OCI-LY7 (cell line): ENCODE measurements at regions not wholly inside any gene's neighbourhood (a gene's known extent, or its start where the extent isn't known, plus 50 kb on each side); places are given as distances from the start of the nearest gene placed in this dataset.

ENCODE experiments used
- BruUV-seq: library from RNA; stranded (reverse); fragments of 400-500 nt; replicated peaks from 2 replicates; lab custom pipeline; 2021; lab: Mats Ljungman, UMichigan
- CTCF ChIA-PET: fragments of 300-600 bp; sonication (Branson Sonifier 250); formaldehyde crosslinking; loops from one replicate; lab custom pipeline; 2022; ENCODE audit warnings: antibody characterized with exemption; ENCODE audit not compliant: unreplicated experiment; lab: Charles Lee
- POLR2A ChIA-PET: fragments of 300-600 bp; sonication (Branson Sonifier 250); formaldehyde crosslinking; loops from one replicate; lab custom pipeline; 2022; ENCODE audit warnings: antibody characterized with exemption; lab: Charles Lee
- DNase-seq: peaks from one replicate; pipeline ENCODE4 v3.0.0-alpha.2; 2015; ENCODE audit warnings: low spot score
- H2AFZ ChIP-seq: fragments of 200-600 bp; sonication (generic), shearing (Covaris generic); 2 replicates; pipeline ENCODE4 v1.6.1; 2014; ENCODE audit warnings: mild to moderate bottlenecking, antibody characterized with exemption, low read length, moderate library complexity
- H3K27ac ChIP-seq: fragments of 200-600 bp; sonication (generic); 2 replicates; pipeline ENCODE4 v1.5.1; 2014; ENCODE audit warnings: mixed run types, low read depth, mild to moderate bottlenecking, moderate library complexity, low read length, inconsistent platforms; ENCODE audit not compliant: poor library complexity, severe bottlenecking
- H3K36me3 ChIP-seq: fragments of 200-600 bp; sonication (generic); 2 replicates; pipeline ENCODE4 v1.6.1; 2014; ENCODE audit warnings: mild to moderate bottlenecking, antibody characterized with exemption, low read length, moderate library complexity, mixed read lengths; ENCODE audit not compliant: insufficient read depth
- H3K4me1 ChIP-seq: fragments of 200-600 bp; sonication (generic); 2 replicates; pipeline ENCODE4 v1.5.1; 2014; ENCODE audit warnings: mild to moderate bottlenecking, low read length; ENCODE audit not compliant: insufficient read depth, poor library complexity, severe bottlenecking
- H3K4me2 ChIP-seq: fragments of 200-600 bp; sonication (generic); 2 replicates; pipeline ENCODE4 v1.6.1; 2014; ENCODE audit warnings: mild to moderate bottlenecking, low read length
- H3K4me3 ChIP-seq: fragments of 200-600 bp; sonication (generic); 2 replicates; pipeline ENCODE4 v1.5.1; 2014; ENCODE audit warnings: mild to moderate bottlenecking, low read depth, low read length; ENCODE audit not compliant: poor library complexity, severe bottlenecking
- H3K79me2 ChIP-seq: fragments of 200-600 bp; sonication (generic); 2 replicates; pipeline ENCODE4 v1.6.1; 2016; ENCODE audit warnings: low read depth, mild to moderate bottlenecking, low read length, moderate library complexity, mixed read lengths; ENCODE audit not compliant: insufficient read depth
- H3K9me2 ChIP-seq: fragments of 200-600 bp; sonication (generic); 2 replicates; pipeline ENCODE4 v1.6.1; 2016; ENCODE audit warnings: mild to moderate bottlenecking, low read length, mixed read lengths; ENCODE audit not compliant: insufficient read depth
- H3K9me3 ChIP-seq: fragments of 200-600 bp; sonication (generic); 2 replicates; pipeline ENCODE4 v1.6.1; 2014; ENCODE audit warnings: mild to moderate bottlenecking, mixed run types, low read length, mixed read lengths
- H4K20me1 ChIP-seq: fragments of 200-600 bp; sonication (generic); 2 replicates; pipeline ENCODE4 v1.6.1; 2014; ENCODE audit warnings: mild to moderate bottlenecking, antibody characterized with exemption, low read length, moderate library complexity, mixed read lengths; ENCODE audit not compliant: insufficient read depth
- CTCF ChIP-seq: fragments of 200-600 bp; sonication (generic); conservative IDR thresholded peaks from 2 replicates; pipeline ENCODE4 v1.5.1; 2014; ENCODE audit warnings: mild to moderate bottlenecking, antibody characterized with exemption, low read length, moderate library complexity, mixed read lengths
- EZH2phosphoT487 ChIP-seq: fragments of 200-600 bp; sonication (generic); IDR thresholded peaks from 2 replicates; pipeline ENCODE4 v1.6.1; 2018; ENCODE audit warnings: low read depth, borderline replicate concordance, mild to moderate bottlenecking, mixed run types, antibody characterized with exemption, low read length, moderate library complexity, mixed read lengths
- intact Hi-C: fragments of 100-400 bp; cut with micrococcal nuclease; formaldehyde crosslinking; loops from one replicate; pipeline ENCODE4 v1.10.0; 2022; ENCODE audit not compliant: unreplicated experiment

- Histone ChIP-seq H3K27ac (no peak overlapping the region), H3K4me3 (no peak overlapping the region), H2AFZ (no peak overlapping the region), H3K79me2 (no peaks in the 10 kb centered on the region), H3K4me1 (no peaks in the 10 kb centered on the region), H3K36me3 (no peaks in the 10 kb centered on the region), H4K20me1 (no peaks in the 10 kb centered on the region), H3K9me2 (no peaks in the 10 kb centered on the region), H3K9me3 (no peaks in the 10 kb centered on the region), H3K4me2 (no peak overlapping the region)
- peak; percentile 7 for DNase-seq
- POLR2A ChIA-PET = no interaction called here
- no peak for TF ChIP-seq EZH2phosphoT487
- peak; percentile 80 for TF ChIP-seq CTCF
- BruUV-seq = no TSS peak
- CTCF ChIA-PET = no interaction called here
- intact Hi-C loops = loop anchor here (5.0 kb wide), 1 partner anchor 753 kb away; no protein-coding TSS in a partner anchor
Observed at GRCh38 chr20:24164360-24164759, 175.8 kb upstream of the GGTLC1 start.

- no peaks in the 10 kb centered on the region for H4K20me1 ChIP-seq
- no peaks in the 10 kb centered on the region for H3K79me2 ChIP-seq
- no peaks in the 10 kb centered on the region for H3K9me2 ChIP-seq
- H2AFZ ChIP-seq = no peak overlapping the region
- no TSS peak for BruUV-seq
- H3K36me3 ChIP-seq = no peaks in the 10 kb centered on the region
- POLR2A ChIA-PET = no interaction called here
- CTCF ChIA-PET = interaction anchor here (0.6 kb wide), 1 partner anchor 25 kb away, joined by 3 read pairs; no protein-coding TSS in a partner anchor
- intact Hi-C loops = loop anchor here (5.0 kb wide), 1 partner anchor 754 kb away; no protein-coding TSS in a partner anchor
- H3K4me2 ChIP-seq = no peak overlapping the region
- H3K4me1 ChIP-seq = no peaks in the 10 kb centered on the region
- H3K27ac ChIP-seq = no peak overlapping the region
- no peak for TF ChIP-seq EZH2phosphoT487
- TF ChIP-seq CTCF = no peak
- no peaks in the 10 kb centered on the region for H3K9me3 ChIP-seq
- no peak overlapping the region for H3K4me3 ChIP-seq
- no peak for DNase-seq
Observed at GRCh38 chr20:24163506-24163905, 174.9 kb upstream of the GGTLC1 start.

- POLR2A ChIA-PET = no interaction called here
- Histone ChIP-seq H2AFZ (no peak overlapping the region), H4K20me1 (no peaks in the 10 kb centered on the region), H3K27ac (no peak overlapping the region), H3K4me3 (no peak overlapping the region), H3K79me2 (no peaks in the 10 kb centered on the region), H3K9me3 (no peaks in the 10 kb centered on the region), H3K4me1 (no peaks in the 10 kb centered on the region), H3K4me2 (no peak overlapping the region), H3K36me3 (no peaks in the 10 kb centered on the region), H3K9me2 (no peaks in the 10 kb centered on the region)
- TF ChIP-seq EZH2phosphoT487 (no peak), CTCF (peak; percentile 74)
- BruUV-seq = no TSS peak
- intact Hi-C loops = loop anchor here (5.0 kb wide), 1 partner anchor 757 kb away; no protein-coding TSS in a partner anchor
- DNase-seq = peak; percentile 10
- CTCF ChIA-PET = no interaction called here
Observed at GRCh38 chr20:24160563-24161281, 172.1 kb upstream of the GGTLC1 start.
